Psoas muscle (tissue), 7 donors: ENCODE measurements at regions not wholly inside any gene's neighbourhood (a gene's known extent, or its start where the extent isn't known, plus 50 kb on each side); places are given as distances from the start of the nearest gene placed in this dataset.

Experiments
- ATAC-seq, 4 donors: fragments of 200-7000 bp; cut with Tn5 transposase; one replicate each; pipeline ENCODE4 v1.9.1; 2020; ENCODE audit warnings: moderate library complexity in 3 of 4, mild to moderate bottlenecking in 2 of 4
- DNase-seq, 2 donors: peaks; one replicate each; pipeline ENCODE4 v3.0.0-alpha.2; 2020
- H3K27ac ChIP-seq: fragments of 200-600 bp; one replicate; pipeline ENCODE4 v1.8.0; 2022
- H3K27me3 ChIP-seq, 3 donors: fragments of 200-600 bp in 1 of 3; one replicate each; pipeline versions ENCODE4 v1.6.1 to v1.8.0; 2013 to 2022; ENCODE audit warnings: low read length in 2 of 3, mild to moderate bottlenecking in 2 of 3, moderate library complexity in 1 of 3; ENCODE audit not compliant: insufficient read depth in 3 of 3
- H3K36me3 ChIP-seq, 2 donors: fragments of 200-600 bp in 1 of 2; one replicate each; pipeline versions ENCODE4 v1.6.1 to v1.8.0; 2013 to 2022; ENCODE audit warnings: low read depth in 1 of 2, mild to moderate bottlenecking in 1 of 2, moderate library complexity in 1 of 2; ENCODE audit not compliant: insufficient read depth in 1 of 2
- H3K4me1 ChIP-seq: fragments of 200-600 bp; one replicate; pipeline ENCODE4 v1.8.0; 2022
- H3K4me3 ChIP-seq: fragments of 200-600 bp; one replicate; pipeline ENCODE4 v1.8.0; 2022; ENCODE audit warnings: mild to moderate bottlenecking
- H3K9me3 ChIP-seq: fragments of 200-600 bp; one replicate; pipeline ENCODE4 v1.8.0; 2022
- CTCF ChIP-seq: fragments of 200-600 bp; IDR thresholded peaks from one replicate; pipeline ENCODE4 v1.8.0; 2022; ENCODE audit warnings: antibody characterized with exemption
- WGBS, 3 donors: extraction: QIAGEN DNeasy Blood & Tissue Kit; methylation state at CpG; one replicate each; pipeline versions ENCODE4 v1.1.6 to v1.1.7; 2013; 5-methylcytosine and 5-hydroxymethylcytosine counted together
- intact Hi-C, 2 donors: fragments of 100-400 bp; cut with DNase I; formaldehyde crosslinking; loops; one replicate each; pipeline versions ENCODE4 v1.11.0 to v1.14.2; 2022
- donor health status: healthy with polysubstance abuse.
- donor health status: DM: no; HTN: no; CAD: no; lungs with moderate emphysema.
- donor health status: Bipolar disorder and iron deficiency.
- donor health status: healthy.
- donor health status: DM: yes; HTN: yes; CAD: no.
- donor health status: DM: no; HTN: no; CAD: no.
- donor health status: DM: yes; HTN: yes; CAD: no.

DNA sequence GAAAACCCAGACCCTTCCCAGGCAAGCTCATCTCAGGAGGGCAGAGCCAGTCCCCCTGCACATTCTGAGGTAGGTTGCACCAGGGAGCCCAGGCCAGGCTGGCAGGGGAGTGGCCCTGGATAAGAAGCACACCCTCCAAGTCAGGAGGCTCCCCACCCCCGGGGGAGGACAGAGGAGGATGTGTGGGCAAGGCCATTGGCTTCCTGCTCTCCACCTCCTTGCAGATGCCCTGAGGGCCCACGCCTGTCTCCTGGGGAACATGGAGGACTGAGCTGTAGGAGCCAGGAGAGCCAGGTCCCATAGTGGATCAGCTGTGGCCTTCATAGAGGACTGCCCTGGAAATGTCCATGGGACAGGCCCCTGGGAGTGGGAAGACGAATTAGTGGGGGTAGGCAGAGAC is 126.7 kb downstream of the IRF8 start:
- H3K4me1 ChIP-seq = no peaks in the 10 kb centered on the region
- TF ChIP-seq CTCF = no peak
- no peak overlapping the region for H3K27ac ChIP-seq
- 42 to 54% (median 54%) methylated on average over 3 of the region's 3 CpGs for WGBS, 3 donors
- intact Hi-C loops = no loop called here
- no peaks in the 10 kb centered on the region for H3K36me3 ChIP-seq
- ATAC-seq (no peak), DNase-seq (no peak)
- H3K9me3 ChIP-seq = peaks cover 21% of the 10 kb centered on the region
- peaks cover 0 to 16% (median 3%) of the 10 kb centered on the region in 3 donors for H3K27me3 ChIP-seq
- no peak overlapping the region for H3K4me3 ChIP-seq

DNA sequence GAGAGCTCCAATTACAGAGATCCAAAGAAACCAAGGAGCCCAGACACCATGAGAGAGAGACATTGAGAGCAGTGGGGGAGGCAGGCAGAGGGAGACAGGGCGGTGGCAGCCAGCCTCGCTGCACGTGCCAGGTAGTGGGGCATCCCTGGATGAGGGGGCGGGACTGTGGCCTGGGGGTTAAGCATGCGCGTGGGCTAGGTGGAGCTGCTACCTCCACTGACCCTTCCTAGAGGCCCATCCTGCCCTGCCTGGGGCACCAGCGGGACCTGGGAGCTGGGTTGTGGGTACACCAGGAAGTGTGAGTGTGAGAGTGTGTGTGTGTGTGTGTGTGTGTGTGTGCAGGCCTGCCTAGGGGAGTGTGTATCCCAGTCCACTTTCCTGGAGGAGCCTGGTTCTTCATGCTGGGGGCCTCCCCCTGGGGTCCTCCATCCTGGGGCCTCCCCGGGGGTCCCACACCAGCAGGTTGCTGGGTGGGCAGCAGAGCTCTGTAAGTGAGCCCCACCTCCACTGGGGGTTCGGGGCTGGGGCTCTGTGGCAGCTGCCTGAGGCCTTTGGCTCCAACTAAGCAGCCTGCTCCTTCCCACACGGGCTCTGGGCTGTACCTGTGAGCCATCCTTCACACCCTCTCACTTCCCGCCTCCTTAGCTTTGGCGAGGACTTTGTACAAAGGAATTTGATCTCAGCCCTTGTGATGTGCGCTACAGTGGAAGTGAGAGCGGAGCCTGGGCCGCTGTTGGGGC is 127.4 kb downstream of the IRF8 start:
- no peak overlapping the region for H3K4me3 ChIP-seq
- intact Hi-C loops = no loop called here
- H3K4me1 ChIP-seq = no peaks in the 10 kb centered on the region
- H3K9me3 ChIP-seq = peaks cover 21% of the 10 kb centered on the region
- no peak for ATAC-seq
- H3K36me3 ChIP-seq = no peaks in the 10 kb centered on the region
- no peak for TF ChIP-seq CTCF
- WGBS, 3 donors = 68 to 75% (median 69%) methylated on average over 14 to 15 of the region's 15 CpGs
- no peak for DNase-seq
- H3K27me3 ChIP-seq = peaks cover 0 to 16% (median 4%) of the 10 kb centered on the region in 3 donors
- H3K27ac ChIP-seq = no peak overlapping the region

GRCh38 chr16:86026916-86027315 is 128.0 kb downstream of the IRF8 start:
- intact Hi-C loops = no loop called here
- H3K27me3 ChIP-seq = peaks cover 0 to 16% (median 4%) of the 10 kb centered on the region in 3 donors

DNA sequence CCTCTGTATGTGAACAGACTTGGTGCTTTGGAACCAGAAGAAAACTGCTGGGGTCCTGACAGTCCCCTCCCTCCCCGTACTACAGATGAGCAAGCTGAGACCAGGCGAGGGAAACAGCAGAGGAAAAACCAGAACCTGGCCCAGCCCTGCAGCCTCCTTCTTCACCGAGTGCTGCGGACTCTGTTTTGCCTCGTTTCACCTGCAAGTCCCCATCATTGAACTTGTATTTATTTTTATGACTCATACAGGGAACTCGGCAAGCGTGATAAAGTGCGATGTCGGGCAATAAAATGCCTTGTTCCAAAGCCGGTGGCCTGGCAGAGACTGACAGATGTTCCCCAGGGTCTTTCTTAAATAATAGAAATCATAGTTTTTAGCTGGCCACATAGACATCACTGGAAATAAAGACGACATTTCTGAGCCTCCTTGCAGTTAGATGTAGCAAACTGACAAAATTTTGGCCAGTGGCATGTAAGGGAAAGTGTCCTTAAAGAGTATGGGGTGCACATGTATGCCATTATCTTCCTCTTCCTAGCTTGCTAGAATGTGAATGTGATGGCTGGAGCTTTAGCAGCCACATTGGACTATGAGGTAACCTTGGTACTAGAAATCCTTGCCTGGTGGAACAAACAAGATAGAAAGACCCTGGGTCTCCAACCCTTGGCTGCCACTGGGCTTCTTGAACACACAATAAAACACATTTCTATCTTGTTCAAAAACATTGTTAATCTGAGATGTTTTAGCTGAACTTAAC is 128.6 kb downstream of the IRF8 start:
- H3K27ac ChIP-seq = no peak overlapping the region
- WGBS, 3 donors = 84 to 85% (median 85%) methylated on average over 11 of the region's 11 CpGs
- DNase-seq (peak in 1 of 2 donors; percentile 30), ATAC-seq (no peak)
- H3K4me1 ChIP-seq = no peaks in the 10 kb centered on the region
- H3K4me3 ChIP-seq = no peak overlapping the region
- H3K9me3 ChIP-seq = peaks cover 21% of the 10 kb centered on the region
- no peaks in the 10 kb centered on the region for H3K36me3 ChIP-seq
- intact Hi-C loops = no loop called here
- peaks cover 0 to 10% (median 4%) of the 10 kb centered on the region in 3 donors for H3K27me3 ChIP-seq
- TF ChIP-seq CTCF = no peak

More at GRCh38 chr16:86026916-86027315, 128.0 kb downstream of the IRF8 start:
- DNase-seq (no peak), ATAC-seq (no peak)
- H3K4me3 ChIP-seq = no peak overlapping the region
- TF ChIP-seq CTCF = no peak
- no peak overlapping the region for H3K27ac ChIP-seq
- H3K4me1 ChIP-seq = no peaks in the 10 kb centered on the region
- H3K9me3 ChIP-seq = peaks cover 21% of the 10 kb centered on the region
- WGBS, 3 donors = 76 to 83% (median 79%) methylated on average over 6 to 7 of the region's 7 CpGs
- no peaks in the 10 kb centered on the region for H3K36me3 ChIP-seq
